CD14-positive monocyte (primary cell): ENCODE measurements at regions not wholly inside any gene's neighbourhood (a gene's known extent, or its start where the extent isn't known, plus 50 kb on each side); places are given as distances from the start of the nearest gene placed in this dataset.

ENCODE experiments used
- DNase-seq, 3 donors: peaks; one replicate each; pipeline ENCODE4 v3.0.0-alpha.2; 2011 to 2022
- H2AFZ ChIP-seq: 2 replicates; pipeline ENCODE4 v1.6.0; 2012; ENCODE audit warnings: mild to moderate bottlenecking, low read depth, low read length, inconsistent platforms; ENCODE audit not compliant: insufficient read depth, poor library complexity, severe bottlenecking
- H3K27ac ChIP-seq, 2 donors: 1 replicate in 1 of 2; 2 replicates in 1 of 2; pipeline ENCODE4 v1.5.1; 2012 to 2013; ENCODE audit warnings: low read length in 2 of 2, control low read depth in 1 of 2, inconsistent platforms in 1 of 2, low read depth in 1 of 2, mild to moderate bottlenecking in 1 of 2
- H3K27me3 ChIP-seq, 2 donors: one replicate each; pipeline versions ENCODE4 v1.6.0 to v1.6.1; 2011 to 2013; ENCODE audit warnings: low read length in 2 of 2; ENCODE audit not compliant: control insufficient read depth in 2 of 2, insufficient read depth in 2 of 2
- H3K36me3 ChIP-seq, 2 donors: replicated peaks in 1 of 2; 1 replicate in 1 of 2; 2 replicates in 1 of 2; pipeline versions ENCODE4 v1.5.1 to v1.6.1; 2012 to 2013; ENCODE audit warnings: low read length in 2 of 2, control low read depth in 1 of 2, inconsistent platforms in 1 of 2, mild to moderate bottlenecking in 1 of 2; ENCODE audit not compliant: insufficient read depth in 2 of 2, control insufficient read depth in 1 of 2
- H3K4me1 ChIP-seq, 2 donors: 1 replicate in 1 of 2; 2 replicates in 1 of 2; pipeline versions ENCODE4 v1.5.1 to v1.6.1; 2012 to 2013; ENCODE audit warnings: low read length in 2 of 2, control low read depth in 1 of 2, inconsistent platforms in 1 of 2, mild to moderate bottlenecking in 1 of 2, moderate library complexity in 1 of 2; ENCODE audit not compliant: insufficient read depth in 2 of 2, control insufficient read depth in 1 of 2
- H3K4me2 ChIP-seq: replicated peaks from 2 replicates; pipeline ENCODE3; 2012; ENCODE audit warnings: low read length, moderate library complexity, mild to moderate bottlenecking; ENCODE audit not compliant: poor library complexity, severe bottlenecking; ENCODE audit errors: extremely low read depth
- H3K4me3 ChIP-seq, 3 experiments: fragments of 200-600 bp in 1 of 3; sonication (generic) in 1 of 3; replicated peaks in 1 of 3; 1 replicate in 2 of 3; 2 replicates in 1 of 3; pipeline ENCODE4 v1.5.1; 2011 to 2013; ENCODE audit warnings: low read length in 3 of 3, mild to moderate bottlenecking in 3 of 3, control low read depth in 2 of 3, low read depth in 2 of 3, inconsistent platforms in 1 of 3, moderate library complexity in 1 of 3
- H3K79me2 ChIP-seq: 2 replicates; pipeline ENCODE4 v1.6.0; 2012; ENCODE audit warnings: mild to moderate bottlenecking, control low read depth, inconsistent platforms, low read length, moderate library complexity; ENCODE audit not compliant: insufficient read depth
- H3K9ac ChIP-seq: 2 replicates; pipeline ENCODE4 v1.6.0; 2017; ENCODE audit warnings: low read length, mild to moderate bottlenecking; ENCODE audit not compliant: insufficient read depth, poor library complexity, severe bottlenecking
- H3K9me3 ChIP-seq, 2 donors: replicated peaks in 1 of 2; 1 replicate in 1 of 2; 2 replicates in 1 of 2; pipeline versions ENCODE4 v1.5.1 to v1.6.1; 2012 to 2013; ENCODE audit warnings: low read length in 2 of 2, control low read depth in 1 of 2; ENCODE audit not compliant: control insufficient read depth in 1 of 2, insufficient read depth in 1 of 2
- H4K20me1 ChIP-seq: 2 replicates; pipeline ENCODE4 v1.6.0; 2012; ENCODE audit warnings: mild to moderate bottlenecking, low read length, control low read depth, moderate library complexity; ENCODE audit not compliant: insufficient read depth
- H3K27ac Mint-ChIP-seq, 7 donors: one replicate each; pipeline ENCODE4 v1.8.0; 2020; ENCODE audit warnings: mild to moderate bottlenecking in 7 of 7, mixed read lengths in 7 of 7, moderate library complexity in 6 of 7, inconsistent platforms in 2 of 7
- H3K27me3 Mint-ChIP-seq, 3 donors: one replicate each; pipeline ENCODE4 v1.8.0; 2021 to 2022; ENCODE audit warnings: low read depth in 3 of 3, mild to moderate bottlenecking in 3 of 3, mixed read lengths in 3 of 3, moderate library complexity in 3 of 3, inconsistent platforms in 1 of 3
- H3K36me3 Mint-ChIP-seq, 2 donors: one replicate each; pipeline ENCODE4 v1.8.0; 2020; ENCODE audit warnings: mixed read lengths in 2 of 2, inconsistent platforms in 1 of 2, mild to moderate bottlenecking in 1 of 2
- H3K4me1 Mint-ChIP-seq: one replicate; pipeline ENCODE4 v1.8.0; 2020; ENCODE audit warnings: mild to moderate bottlenecking, mixed read lengths
- H3K4me3 Mint-ChIP-seq, 2 donors: one replicate each; pipeline ENCODE4 v1.8.0; 2020; ENCODE audit warnings: mild to moderate bottlenecking in 2 of 2, mixed read lengths in 2 of 2, moderate library complexity in 1 of 2
- H3K9me3 Mint-ChIP-seq, 7 donors: one replicate each; pipeline ENCODE4 v1.8.0; 2020 to 2022; ENCODE audit warnings: mixed read lengths in 7 of 7, mild to moderate bottlenecking in 6 of 7, moderate library complexity in 6 of 7, inconsistent platforms in 2 of 7
- CTCF ChIP-seq: fragments of 200-600 bp; IDR thresholded peaks from one replicate; pipeline ENCODE4 v1.8.0; 2022; ENCODE audit warnings: antibody characterized with exemption, mild to moderate bottlenecking
- WGBS: methylation state at CpG from one replicate; pipeline ENCODE4 v1.1.5; 2013; ENCODE audit warnings: missing lambda C conversion rate; ENCODE audit not compliant: insufficient coverage; 5-methylcytosine and 5-hydroxymethylcytosine counted together
- intact Hi-C, 2 donors: fragments of 100-400 bp; cut with micrococcal nuclease; formaldehyde crosslinking; loops; one replicate each; pipeline versions ENCODE4 v1.15.0 to v1.15.1; 2023

DNA sequence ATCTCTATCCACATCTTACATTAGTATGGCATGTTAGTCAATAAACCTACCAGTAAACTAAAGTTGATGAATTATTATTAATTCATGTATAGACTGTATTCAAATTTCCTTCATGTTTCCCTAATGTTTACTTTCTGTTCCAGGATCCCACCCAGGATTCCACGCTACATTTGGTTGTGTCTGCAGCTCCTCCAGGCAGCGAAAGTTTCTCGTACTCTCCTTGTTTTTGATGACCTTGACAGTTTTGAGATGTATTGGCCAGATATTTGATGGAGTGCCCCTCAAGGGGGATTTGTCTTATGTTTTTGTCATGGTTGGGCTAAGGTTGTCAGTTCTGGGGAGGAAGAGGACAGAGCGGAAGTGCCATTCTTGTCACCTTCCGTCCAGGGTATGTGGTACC is 445.2 kb upstream of the CDH4 start:
- Histone ChIP-seq H3K4me1 (no peaks in the 10 kb centered on the region), H3K4me2 (no peak overlapping the region), H3K9ac (no peak overlapping the region), H3K9me3 (peaks cover 0 to 14% of the 10 kb centered on the region in 2 donors), H3K79me2 (no peaks in the 10 kb centered on the region), H3K36me3 (no peaks in the 10 kb centered on the region), H4K20me1 (no peaks in the 10 kb centered on the region), H2AFZ (no peak overlapping the region), H3K27me3 (no peaks in the 10 kb centered on the region), H3K27ac (no peak overlapping the region), H3K4me3 (no peak overlapping the region)
- WGBS = 91% methylated on average over 5 of the region's 5 CpGs
- Mint-ChIP-seq H3K36me3 (no peaks in the 10 kb centered on the region), H3K27ac (no peak overlapping the region), H3K4me3 (no peak overlapping the region), H3K4me1 (no peaks in the 10 kb centered on the region), H3K27me3 (peaks cover 0 to 3% (median 3%) of the 10 kb centered on the region in 3 donors), H3K9me3 (peaks cover 0 to 11% (median 3%) of the 10 kb centered on the region in 7 donors)
- TF ChIP-seq CTCF = no peak
- intact Hi-C loops = no loop called here
- DNase-seq = no peak

GRCh38 chr20:60808003-60808672 is 443.9 kb upstream of the CDH4 start:
- H3K4me3 ChIP-seq = no peak overlapping the region
- peaks cover 0 to 9% of the 10 kb centered on the region in 2 donors for H3K9me3 ChIP-seq
- no peak overlapping the region for H2AFZ ChIP-seq
- H3K36me3 Mint-ChIP-seq = no peaks in the 10 kb centered on the region
- no peaks in the 10 kb centered on the region for H3K4me1 ChIP-seq
- peaks cover 0 to 3% (median 2%) of the 10 kb centered on the region in 3 donors for H3K27me3 Mint-ChIP-seq
- no peak overlapping the region for H3K27ac ChIP-seq
- no peak overlapping the region for H3K9ac ChIP-seq
- H4K20me1 ChIP-seq = no peaks in the 10 kb centered on the region
- H3K4me2 ChIP-seq = no peak overlapping the region
- H3K4me3 Mint-ChIP-seq = no peak overlapping the region
- H3K27me3 ChIP-seq = no peaks in the 10 kb centered on the region
- peaks cover 0 to 11% (median 2%) of the 10 kb centered on the region in 7 donors for H3K9me3 Mint-ChIP-seq
- WGBS = 96% methylated on average over 8 of the region's 16 CpGs
- no peaks in the 10 kb centered on the region for H3K79me2 ChIP-seq
- no peak for DNase-seq
- no peaks in the 10 kb centered on the region for H3K4me1 Mint-ChIP-seq
- no peak for TF ChIP-seq CTCF
- intact Hi-C loops = no loop called here
- H3K36me3 ChIP-seq = no peaks in the 10 kb centered on the region
- H3K27ac Mint-ChIP-seq = no peak overlapping the region
